K562 (cell line): ENCODE measurements at regions not wholly inside any gene's neighbourhood (a gene's known extent, or its start where the extent isn't known, plus 50 kb on each side); places are given as distances from the start of the nearest gene placed in this dataset.

Experiments
- COPS2 ChIP-seq: fragments of 450-650 bp; conservative IDR thresholded peaks from 2 replicates; pipeline ENCODE4 v1.6.1; 2016; ENCODE audit warnings: mild to moderate bottlenecking, moderate library complexity
- E2F3 ChIP-seq: fragments of 250-450 bp; sonication (Bioruptor Pico); IDR thresholded peaks from 2 replicates; pipeline ENCODE4 v1.4.0; 2020; ENCODE audit warnings: mild to moderate bottlenecking
- FOXM1 ChIP-seq, 2 experiments: fragments of 450-650 bp in 1 of 2; sonication (generic) in 1 of 2; formaldehyde crosslinking in 1 of 2; IDR thresholded peaks; 2 replicates each; pipeline versions ENCODE4 v1.6.1 to v1.9.0; 2017 to 2022; ENCODE audit warnings: low read depth in 2 of 2, mild to moderate bottlenecking in 2 of 2, missing genetic modification reagents in 1 of 2, moderate library complexity in 1 of 2
- KDM4B ChIP-seq, 2 experiments: fragments of 450-650 bp in 1 of 2; sonication (generic) in 1 of 2; IDR thresholded peaks; 2 replicates each; pipeline ENCODE4 v1.6.1; 2016 to 2017; ENCODE audit warnings: borderline replicate concordance in 2 of 2, antibody characterized with exemption in 1 of 2, low read depth in 1 of 2, mild to moderate bottlenecking in 1 of 2
- LARP7 ChIP-seq: fragments of 450-650 bp; IDR thresholded peaks from 2 replicates; pipeline ENCODE4 v1.6.1; 2016
- PHF20 ChIP-seq: fragments of 450-650 bp; IDR thresholded peaks from 2 replicates; pipeline ENCODE4 v1.6.1; 2018; ENCODE audit not compliant: partially characterized antibody
- SMARCA5 ChIP-seq: fragments of 450-650 bp; IDR thresholded peaks from 2 replicates; pipeline ENCODE4 v1.6.1; 2016
- TRIM24 ChIP-seq, 2 experiments: fragments of 450-650 bp; IDR thresholded peaks; 2 replicates each; pipeline ENCODE4 v1.6.1; 2016
- ZBTB1 ChIP-seq: sonication (generic); formaldehyde crosslinking; IDR thresholded peaks from 2 replicates; pipeline ENCODE4 v1.8.1; 2023; ENCODE audit warnings: missing genetic modification reagents, low read depth, mild to moderate bottlenecking, borderline replicate concordance
- ZNF668 ChIP-seq: fragments of 250-450 bp; sonication (Bioruptor Pico); IDR thresholded peaks from 2 replicates; pipeline ENCODE4 v1.8.0; 2022; ENCODE audit warnings: mild to moderate bottlenecking, inconsistent platforms
- TF ChIP-seq, protein P1 (sequence below): sonication (generic); formaldehyde crosslinking; IDR thresholded peaks from 2 replicates; pipeline ENCODE4 v1.8.0; 2022; ENCODE audit warnings: mild to moderate bottlenecking, missing genetic modification reagents
- TF ChIP-seq, protein P2 (sequence below), 2 experiments: IDR thresholded peaks; 2 replicates each; pipeline ENCODE4 v1.6.1; 2011; ENCODE audit warnings: borderline replicate concordance in 1 of 2, control low read depth in 1 of 2, low read depth in 1 of 2, low read length in 1 of 2, mild to moderate bottlenecking in 1 of 2, mixed read lengths in 1 of 2, moderate library complexity in 1 of 2; ENCODE audit not compliant: insufficient read depth in 1 of 2, insufficient read length in 1 of 2, poor library complexity in 1 of 2, severe bottlenecking in 1 of 2; ENCODE audit errors: extremely low read depth in 1 of 2
- TF ChIP-seq, protein P3 (sequence below): fragments of 450-650 bp; formaldehyde crosslinking; IDR thresholded peaks from 2 replicates; pipeline ENCODE4 v1.4.0; 2020; ENCODE audit warnings: mild to moderate bottlenecking, moderate library complexity
- TF ChIP-seq, protein P4 (sequence below): IDR thresholded peaks from 3 replicates; pipeline ENCODE4 v1.6.1; 2011; ENCODE audit warnings: borderline replicate concordance, mild to moderate bottlenecking; ENCODE audit not compliant: insufficient read length, insufficient read depth
- TF ChIP-seq, protein P5 (sequence below): fragments of 450-650 bp; formaldehyde crosslinking; IDR thresholded peaks from 2 replicates; pipeline ENCODE4 v1.4.0; 2020; ENCODE audit warnings: mild to moderate bottlenecking
- TF ChIP-seq, protein P6 (sequence below): fragments of 450-650 bp; conservative IDR thresholded peaks from 2 replicates; pipeline ENCODE4 v1.6.1; 2016; ENCODE audit warnings: missing genetic modification characterization, low read depth, mild to moderate bottlenecking, control low read depth, missing compliant biosample characterization

DNA sequence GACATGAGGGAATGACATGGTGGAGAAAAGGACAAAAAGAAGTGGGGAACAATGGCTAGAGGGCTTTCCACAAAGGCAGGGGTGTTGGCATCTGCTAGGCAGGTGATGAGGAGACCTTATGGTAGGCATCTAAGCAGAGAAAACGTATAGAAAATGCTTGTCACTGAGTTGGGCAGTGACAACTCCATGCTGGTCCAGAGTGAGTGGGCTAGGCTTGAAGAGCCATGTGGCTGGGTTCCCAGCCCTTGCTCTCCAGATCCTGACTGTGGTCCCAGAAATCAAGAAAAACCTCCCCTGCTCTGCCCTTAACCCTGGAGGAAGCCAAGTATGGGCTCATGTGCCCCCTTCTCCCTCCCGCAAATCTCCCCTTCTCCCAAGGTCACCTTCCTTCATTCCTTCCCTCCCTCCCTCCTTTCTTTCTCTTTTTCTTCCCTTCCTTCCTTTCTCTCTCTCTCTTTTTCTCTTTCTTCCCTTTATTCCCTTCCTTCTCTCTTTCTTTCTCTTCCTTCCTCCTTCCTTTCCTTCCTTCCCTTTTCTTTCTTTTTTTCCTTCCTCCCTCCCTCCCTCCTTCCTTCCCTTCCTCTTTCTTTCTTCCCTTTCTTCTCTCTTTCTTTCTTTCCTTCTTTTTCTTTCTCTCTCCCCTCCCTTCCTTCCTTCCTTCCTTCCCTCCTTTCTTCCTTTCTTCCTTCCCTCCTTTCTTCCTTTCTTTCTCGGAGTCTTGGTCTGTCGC, 102.8 kb downstream of the NAV1 start (continued):
- TF ChIP-seq, protein P1, sequence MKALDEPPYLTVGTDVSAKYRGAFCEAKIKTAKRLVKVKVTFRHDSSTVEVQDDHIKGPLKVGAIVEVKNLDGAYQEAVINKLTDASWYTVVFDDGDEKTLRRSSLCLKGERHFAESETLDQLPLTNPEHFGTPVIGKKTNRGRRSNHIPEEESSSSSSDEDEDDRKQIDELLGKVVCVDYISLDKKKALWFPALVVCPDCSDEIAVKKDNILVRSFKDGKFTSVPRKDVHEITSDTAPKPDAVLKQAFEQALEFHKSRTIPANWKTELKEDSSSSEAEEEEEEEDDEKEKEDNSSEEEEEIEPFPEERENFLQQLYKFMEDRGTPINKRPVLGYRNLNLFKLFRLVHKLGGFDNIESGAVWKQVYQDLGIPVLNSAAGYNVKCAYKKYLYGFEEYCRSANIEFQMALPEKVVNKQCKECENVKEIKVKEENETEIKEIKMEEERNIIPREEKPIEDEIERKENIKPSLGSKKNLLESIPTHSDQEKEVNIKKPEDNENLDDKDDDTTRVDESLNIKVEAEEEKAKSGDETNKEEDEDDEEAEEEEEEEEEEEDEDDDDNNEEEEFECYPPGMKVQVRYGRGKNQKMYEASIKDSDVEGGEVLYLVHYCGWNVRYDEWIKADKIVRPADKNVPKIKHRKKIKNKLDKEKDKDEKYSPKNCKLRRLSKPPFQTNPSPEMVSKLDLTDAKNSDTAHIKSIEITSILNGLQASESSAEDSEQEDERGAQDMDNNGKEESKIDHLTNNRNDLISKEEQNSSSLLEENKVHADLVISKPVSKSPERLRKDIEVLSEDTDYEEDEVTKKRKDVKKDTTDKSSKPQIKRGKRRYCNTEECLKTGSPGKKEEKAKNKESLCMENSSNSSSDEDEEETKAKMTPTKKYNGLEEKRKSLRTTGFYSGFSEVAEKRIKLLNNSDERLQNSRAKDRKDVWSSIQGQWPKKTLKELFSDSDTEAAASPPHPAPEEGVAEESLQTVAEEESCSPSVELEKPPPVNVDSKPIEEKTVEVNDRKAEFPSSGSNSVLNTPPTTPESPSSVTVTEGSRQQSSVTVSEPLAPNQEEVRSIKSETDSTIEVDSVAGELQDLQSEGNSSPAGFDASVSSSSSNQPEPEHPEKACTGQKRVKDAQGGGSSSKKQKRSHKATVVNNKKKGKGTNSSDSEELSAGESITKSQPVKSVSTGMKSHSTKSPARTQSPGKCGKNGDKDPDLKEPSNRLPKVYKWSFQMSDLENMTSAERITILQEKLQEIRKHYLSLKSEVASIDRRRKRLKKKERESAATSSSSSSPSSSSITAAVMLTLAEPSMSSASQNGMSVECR (CRISPR knock-in tag): no peak
- TF ChIP-seq, protein P2, sequence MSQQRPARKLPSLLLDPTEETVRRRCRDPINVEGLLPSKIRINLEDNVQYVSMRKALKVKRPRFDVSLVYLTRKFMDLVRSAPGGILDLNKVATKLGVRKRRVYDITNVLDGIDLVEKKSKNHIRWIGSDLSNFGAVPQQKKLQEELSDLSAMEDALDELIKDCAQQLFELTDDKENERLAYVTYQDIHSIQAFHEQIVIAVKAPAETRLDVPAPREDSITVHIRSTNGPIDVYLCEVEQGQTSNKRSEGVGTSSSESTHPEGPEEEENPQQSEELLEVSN (IDR thresholded peaks at IDR 0.05; ENCODE audit: borderline replicate concordance in 1 of 2, extremely low read depth in 1 of 2, insufficient read depth in 1 of 2, insufficient read length in 1 of 2, low read depth in 1 of 2, low read length in 1 of 2, poor library complexity in 1 of 2, severe bottlenecking in 1 of 2): no peak
- TF ChIP-seq ZBTB1 (CRISPR knock-in tag) (no peak), E2F3 (CRISPR knock-in tag) (no peak), FOXM1 (IDR thresholded peaks at IDR 0.05; ENCODE audit: low read depth) (no peak), FOXM1 (CRISPR knock-in tag; IDR thresholded peaks at IDR 0.05; ENCODE audit: low read depth) (no peak), COPS2 (no peak), KDM4B (IDR thresholded peaks at IDR 0.05; ENCODE audit: borderline replicate concordance in 2 of 2, low read depth in 1 of 2) (no peak), TRIM24 (IDR thresholded peaks at IDR 0.05) (peak; percentile 19 to 54; a peak in 3 of 4 replicates), PHF20 (no peak), LARP7 (0 out of 2 replicates have a peak, but pooled peaks have one; percentile 49), ZNF668 (CRISPR knock-in tag) (no peak), SMARCA5 (no peak)
- TF ChIP-seq, protein P3, sequence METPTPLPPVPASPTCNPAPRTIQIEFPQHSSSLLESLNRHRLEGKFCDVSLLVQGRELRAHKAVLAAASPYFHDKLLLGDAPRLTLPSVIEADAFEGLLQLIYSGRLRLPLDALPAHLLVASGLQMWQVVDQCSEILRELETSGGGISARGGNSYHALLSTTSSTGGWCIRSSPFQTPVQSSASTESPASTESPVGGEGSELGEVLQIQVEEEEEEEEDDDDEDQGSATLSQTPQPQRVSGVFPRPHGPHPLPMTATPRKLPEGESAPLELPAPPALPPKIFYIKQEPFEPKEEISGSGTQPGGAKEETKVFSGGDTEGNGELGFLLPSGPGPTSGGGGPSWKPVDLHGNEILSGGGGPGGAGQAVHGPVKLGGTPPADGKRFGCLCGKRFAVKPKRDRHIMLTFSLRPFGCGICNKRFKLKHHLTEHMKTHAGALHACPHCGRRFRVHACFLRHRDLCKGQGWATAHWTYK: no peak
- TF ChIP-seq, protein P4, sequence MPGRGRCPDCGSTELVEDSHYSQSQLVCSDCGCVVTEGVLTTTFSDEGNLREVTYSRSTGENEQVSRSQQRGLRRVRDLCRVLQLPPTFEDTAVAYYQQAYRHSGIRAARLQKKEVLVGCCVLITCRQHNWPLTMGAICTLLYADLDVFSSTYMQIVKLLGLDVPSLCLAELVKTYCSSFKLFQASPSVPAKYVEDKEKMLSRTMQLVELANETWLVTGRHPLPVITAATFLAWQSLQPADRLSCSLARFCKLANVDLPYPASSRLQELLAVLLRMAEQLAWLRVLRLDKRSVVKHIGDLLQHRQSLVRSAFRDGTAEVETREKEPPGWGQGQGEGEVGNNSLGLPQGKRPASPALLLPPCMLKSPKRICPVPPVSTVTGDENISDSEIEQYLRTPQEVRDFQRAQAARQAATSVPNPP: no peak
- TF ChIP-seq, protein P5, sequence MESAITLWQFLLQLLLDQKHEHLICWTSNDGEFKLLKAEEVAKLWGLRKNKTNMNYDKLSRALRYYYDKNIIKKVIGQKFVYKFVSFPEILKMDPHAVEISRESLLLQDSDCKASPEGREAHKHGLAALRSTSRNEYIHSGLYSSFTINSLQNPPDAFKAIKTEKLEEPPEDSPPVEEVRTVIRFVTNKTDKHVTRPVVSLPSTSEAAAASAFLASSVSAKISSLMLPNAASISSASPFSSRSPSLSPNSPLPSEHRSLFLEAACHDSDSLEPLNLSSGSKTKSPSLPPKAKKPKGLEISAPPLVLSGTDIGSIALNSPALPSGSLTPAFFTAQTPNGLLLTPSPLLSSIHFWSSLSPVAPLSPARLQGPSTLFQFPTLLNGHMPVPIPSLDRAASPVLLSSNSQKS (CRISPR knock-in tag): no peak
- TF ChIP-seq, protein P6, sequence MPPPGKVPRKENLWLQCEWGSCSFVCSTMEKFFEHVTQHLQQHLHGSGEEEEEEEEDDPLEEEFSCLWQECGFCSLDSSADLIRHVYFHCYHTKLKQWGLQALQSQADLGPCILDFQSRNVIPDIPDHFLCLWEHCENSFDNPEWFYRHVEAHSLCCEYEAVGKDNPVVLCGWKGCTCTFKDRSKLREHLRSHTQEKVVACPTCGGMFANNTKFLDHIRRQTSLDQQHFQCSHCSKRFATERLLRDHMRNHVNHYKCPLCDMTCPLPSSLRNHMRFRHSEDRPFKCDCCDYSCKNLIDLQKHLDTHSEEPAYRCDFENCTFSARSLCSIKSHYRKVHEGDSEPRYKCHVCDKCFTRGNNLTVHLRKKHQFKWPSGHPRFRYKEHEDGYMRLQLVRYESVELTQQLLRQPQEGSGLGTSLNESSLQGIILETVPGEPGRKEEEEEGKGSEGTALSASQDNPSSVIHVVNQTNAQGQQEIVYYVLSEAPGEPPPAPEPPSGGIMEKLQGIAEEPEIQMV (tag): peak; percentile 64; the same call in 1 of the 2 replicates
